NB4 (cell line): ENCODE measurements at regions not wholly inside any gene's neighbourhood (a gene's known extent, or its start where the extent isn't known, plus 50 kb on each side); places are given as distances from the start of the nearest gene placed in this dataset.

Experiments used
- DNase-seq: peaks from one replicate; pipeline ENCODE4 v3.0.0; 2010; ENCODE audit warnings: low read depth
- H3K4me3 ChIP-seq: one replicate; pipeline ENCODE4 v1.5.1; 2011; ENCODE audit warnings: mild to moderate bottlenecking, low read depth, low read length, moderate library complexity
- MYC ChIP-seq: IDR thresholded peaks from 2 replicates; pipeline ENCODE4 v1.6.1; 2011; ENCODE audit warnings: low read depth, low read length
- POLR2A ChIP-seq: IDR thresholded peaks from 2 replicates; pipeline ENCODE4 v1.6.1; 2011; ENCODE audit warnings: mild to moderate bottlenecking; ENCODE audit not compliant: insufficient read length; ENCODE audit errors: extremely low read depth
- TF ChIP-seq, protein P1 (sequence below): IDR thresholded peaks from 2 replicates; pipeline ENCODE4 v1.6.1; 2011; ENCODE audit warnings: low read depth, low read length
- TF ChIP-seq, protein P2 (sequence below): IDR thresholded peaks from one replicate; pipeline ENCODE4 v1.5.1; 2012; ENCODE audit warnings: low read depth, low read length

DNA sequence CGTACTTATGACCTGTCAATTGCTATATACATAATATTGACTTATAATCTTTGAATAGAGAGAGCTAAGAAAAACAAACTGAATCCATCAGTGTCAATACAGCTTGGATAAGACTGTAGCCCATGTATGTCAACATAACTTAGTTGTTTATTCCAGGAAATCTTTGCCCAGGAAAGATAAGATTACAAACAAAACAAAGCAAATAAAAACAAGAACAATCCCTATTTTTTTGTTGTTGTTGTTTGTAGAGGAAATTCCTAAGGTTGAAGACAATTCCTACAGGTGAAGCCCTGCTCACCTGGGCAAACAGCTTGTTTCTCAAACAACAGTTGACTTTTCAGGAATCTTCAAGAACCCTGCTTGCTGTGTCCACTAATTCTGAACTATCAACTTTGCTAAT is 76.0 kb downstream of the HYCC1 start:
- H3K4me3 ChIP-seq: no peak overlapping the region
- TF ChIP-seq POLR2A: no peak
- TF ChIP-seq, protein P1, sequence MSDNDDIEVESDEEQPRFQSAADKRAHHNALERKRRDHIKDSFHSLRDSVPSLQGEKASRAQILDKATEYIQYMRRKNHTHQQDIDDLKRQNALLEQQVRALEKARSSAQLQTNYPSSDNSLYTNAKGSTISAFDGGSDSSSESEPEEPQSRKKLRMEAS: no peak
- TF ChIP-seq MYC: no peak
- TF ChIP-seq, protein P2, sequence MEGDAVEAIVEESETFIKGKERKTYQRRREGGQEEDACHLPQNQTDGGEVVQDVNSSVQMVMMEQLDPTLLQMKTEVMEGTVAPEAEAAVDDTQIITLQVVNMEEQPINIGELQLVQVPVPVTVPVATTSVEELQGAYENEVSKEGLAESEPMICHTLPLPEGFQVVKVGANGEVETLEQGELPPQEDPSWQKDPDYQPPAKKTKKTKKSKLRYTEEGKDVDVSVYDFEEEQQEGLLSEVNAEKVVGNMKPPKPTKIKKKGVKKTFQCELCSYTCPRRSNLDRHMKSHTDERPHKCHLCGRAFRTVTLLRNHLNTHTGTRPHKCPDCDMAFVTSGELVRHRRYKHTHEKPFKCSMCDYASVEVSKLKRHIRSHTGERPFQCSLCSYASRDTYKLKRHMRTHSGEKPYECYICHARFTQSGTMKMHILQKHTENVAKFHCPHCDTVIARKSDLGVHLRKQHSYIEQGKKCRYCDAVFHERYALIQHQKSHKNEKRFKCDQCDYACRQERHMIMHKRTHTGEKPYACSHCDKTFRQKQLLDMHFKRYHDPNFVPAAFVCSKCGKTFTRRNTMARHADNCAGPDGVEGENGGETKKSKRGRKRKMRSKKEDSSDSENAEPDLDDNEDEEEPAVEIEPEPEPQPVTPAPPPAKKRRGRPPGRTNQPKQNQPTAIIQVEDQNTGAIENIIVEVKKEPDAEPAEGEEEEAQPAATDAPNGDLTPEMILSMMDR: no peak
- no peak for DNase-seq

DNA sequence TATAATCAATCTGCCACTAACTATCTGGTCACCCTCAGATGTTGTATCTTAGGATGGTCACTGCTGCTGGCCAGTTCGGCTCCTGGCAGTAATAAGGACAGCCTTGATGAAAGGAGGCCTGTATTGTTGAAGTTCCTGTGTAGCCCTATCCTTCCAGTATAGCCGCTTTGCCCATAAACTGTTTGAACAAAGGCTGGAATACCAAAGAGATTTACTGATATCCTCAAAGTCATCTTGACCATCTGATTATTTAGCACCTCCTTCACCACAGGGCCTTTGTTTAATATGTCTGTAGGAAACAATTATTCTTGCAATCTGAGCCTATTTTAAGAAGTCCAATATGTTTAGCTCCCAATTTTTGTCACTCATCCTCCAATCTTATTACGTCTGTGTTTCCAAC is 77.7 kb downstream of the HYCC1 start:
- H3K4me3 ChIP-seq: no peak overlapping the region
- TF ChIP-seq, protein P2: no peak
- TF ChIP-seq POLR2A (no peak), MYC (no peak)
- TF ChIP-seq, protein P1: no peak
- no peak for DNase-seq

DNA sequence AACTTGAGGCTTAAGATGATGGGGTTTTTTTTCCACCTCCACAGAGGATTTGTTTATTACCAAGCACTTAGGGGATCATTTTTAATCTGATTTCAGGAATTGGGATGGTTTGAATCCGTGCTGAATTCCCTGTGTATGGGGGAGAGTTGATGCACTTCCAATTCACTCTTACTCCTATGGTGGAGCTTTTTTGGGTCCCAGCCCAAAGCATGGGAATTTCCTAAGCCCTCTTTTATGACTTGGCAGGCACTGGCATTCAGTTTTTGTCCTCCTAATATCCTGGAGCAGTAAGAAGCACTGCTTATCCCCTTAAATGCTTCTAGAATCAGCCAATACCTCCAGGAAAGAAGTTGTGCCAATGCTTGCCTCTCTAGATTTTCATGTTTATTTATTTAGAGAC is 78.7 kb downstream of the HYCC1 start:
- no peak for DNase-seq
- TF ChIP-seq, protein P2: no peak
- TF ChIP-seq MYC (no peak), POLR2A (no peak)
- TF ChIP-seq, protein P1: no peak

DNA sequence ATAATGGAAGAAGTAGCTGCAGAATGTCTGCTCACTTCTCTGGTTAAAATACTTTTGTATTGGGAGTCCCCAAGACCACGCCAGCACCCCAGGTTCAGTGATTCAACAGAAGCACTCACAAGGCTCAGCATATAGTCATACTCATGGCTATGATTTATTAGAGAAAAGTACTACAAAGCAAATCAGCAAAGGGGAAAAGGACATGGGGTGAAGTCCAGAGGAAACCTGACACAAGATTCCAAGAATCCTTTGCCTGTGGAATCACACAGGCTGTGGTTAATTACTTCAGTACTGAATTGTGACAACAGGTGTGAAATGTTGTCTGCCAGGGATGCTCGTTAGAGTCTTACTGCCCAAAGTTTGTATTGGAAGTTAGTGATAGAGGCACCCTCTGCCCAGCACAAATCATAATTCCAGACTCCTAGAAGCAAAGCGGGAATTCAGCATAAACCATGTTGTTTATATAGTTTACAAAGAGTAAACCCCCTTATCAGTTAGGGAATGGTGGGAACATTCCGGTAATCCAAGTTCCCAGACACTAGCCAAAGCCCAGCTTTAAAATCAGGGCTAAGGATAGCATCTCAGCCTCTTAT is 79.4 kb downstream of the HYCC1 start:
- TF ChIP-seq, protein P2: no peak
- TF ChIP-seq MYC (no peak), POLR2A (no peak)
- TF ChIP-seq, protein P1: no peak
- no peak overlapping the region for H3K4me3 ChIP-seq
- DNase-seq: no peak

More for the DNA sequence above, 78.7 kb downstream of the HYCC1 start:
- no peak overlapping the region for H3K4me3 ChIP-seq

DNA sequence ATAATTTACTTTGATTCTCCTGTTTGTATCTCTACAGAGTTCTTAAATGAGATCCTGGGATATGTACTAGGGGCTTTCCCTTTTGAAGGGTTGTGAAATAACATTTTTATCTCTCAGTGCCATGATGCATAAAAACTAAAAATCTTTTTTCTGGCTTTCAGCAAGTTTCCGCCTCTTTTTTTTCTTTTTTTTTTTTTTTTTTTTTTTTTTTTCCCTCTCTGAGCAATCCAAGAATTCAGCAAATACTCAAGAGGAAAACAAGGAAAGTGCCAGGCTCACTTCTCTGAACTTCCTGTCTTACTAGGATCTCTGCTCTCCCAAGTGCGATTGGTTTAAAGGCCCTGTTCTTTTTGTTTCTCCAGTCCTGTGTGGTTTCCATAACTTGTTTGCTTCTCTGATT is 79.9 kb downstream of the HYCC1 start:
- TF ChIP-seq, protein P1: no peak
- DNase-seq: no peak
- H3K4me3 ChIP-seq: no peak overlapping the region

DNA sequence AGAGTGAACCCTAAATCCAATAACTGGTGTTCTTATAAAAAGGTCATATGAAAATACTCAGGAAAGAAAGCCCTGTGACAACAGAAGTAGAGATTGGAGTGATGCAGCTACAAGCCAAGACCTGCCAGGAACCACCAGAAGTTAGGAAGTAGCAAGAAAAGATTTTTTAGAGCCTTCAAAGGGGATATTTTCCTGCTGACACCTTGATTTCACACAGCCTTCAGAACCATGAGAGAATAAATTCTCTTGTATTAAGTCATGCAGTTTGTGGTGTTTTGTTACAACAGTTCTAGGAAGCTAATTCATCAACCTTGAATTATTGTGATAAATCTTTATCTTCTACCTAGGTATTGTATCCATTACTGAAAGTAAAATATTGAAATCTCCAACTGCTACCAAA is 81.0 kb downstream of the HYCC1 start:
- TF ChIP-seq, protein P1: no peak
- no peak for TF ChIP-seq POLR2A
- TF ChIP-seq MYC: no peak
- TF ChIP-seq, protein P2: no peak
- no peak for DNase-seq
- no peak overlapping the region for H3K4me3 ChIP-seq
